Suppressor macrophage (primary cell): ENCODE measurements at regions not wholly inside any gene's neighbourhood (a gene's known extent, or its start where the extent isn't known, plus 50 kb on each side); places are given as distances from the start of the nearest gene placed in this dataset.
"Not testable (repeated sequence)": the region's sequence is repeated elsewhere in the genome, so short reads cannot be mapped to it uniquely, and the experiment has no call there.

Experiments used
- DNase-seq, 4 experiments: peaks; one replicate each; pipeline ENCODE4 v3.0.0-alpha.2; 2020 to 2022

- DNase-seq, result no peak
Measured at GRCh38 chr5:51034222-51034901, 348.9 kb upstream of the ISL1 start.

GRCh38 chr5:51039424-51040329 lies 343.6 kb upstream of the ISL1 start:
- DNase-seq, result no peak

- DNase-seq, result no peak
Measured at GRCh38 chr5:51043745-51044144, 339.5 kb upstream of the ISL1 start.

- DNase-seq, result no peak
Measured at GRCh38 chr5:51047369-51047768, 335.9 kb upstream of the ISL1 start.

- DNase-seq, result no peak
Measured at GRCh38 chr5:51053361-51053760, 329.9 kb upstream of the ISL1 start.

GRCh38 chr5:51060953-51061352 lies 322.3 kb upstream of the ISL1 start:
- DNase-seq, result no peak

- DNase-seq, result no peak
Measured at GRCh38 chr5:51072937-51073336, 310.3 kb upstream of the ISL1 start.

- no peak for DNase-seq
Measured at GRCh38 chr5:51082741-51083140, 300.5 kb upstream of the ISL1 start.

GRCh38 chr5:51091816-51092215 lies 291.4 kb upstream of the ISL1 start:
- DNase-seq, result no peak

GRCh38 chr5:51095486-51095885 lies 287.8 kb upstream of the ISL1 start:
- DNase-seq, result no peak

GRCh38 chr5:51096859-51097258 lies 286.4 kb upstream of the ISL1 start:
- no peak for DNase-seq

GRCh38 chr5:51099173-51099853 lies 283.9 kb upstream of the ISL1 start:
- DNase-seq, result no peak

GRCh38 chr5:51104556-51104955 lies 278.7 kb upstream of the ISL1 start:
- no peak for DNase-seq

- DNase-seq, result no peak
Measured at GRCh38 chr5:51109786-51110410, 273.4 kb upstream of the ISL1 start.

- no peak for DNase-seq
Measured at GRCh38 chr5:51131266-51131665, 252.0 kb upstream of the ISL1 start.

GRCh38 chr5:51138164-51138563 lies 245.1 kb upstream of the ISL1 start:
- no peak for DNase-seq

- no peak for DNase-seq
Measured at GRCh38 chr5:51148437-51148836, 234.8 kb upstream of the ISL1 start.

GRCh38 chr5:51156222-51156621 lies 227.0 kb upstream of the ISL1 start:
- no peak for DNase-seq

- DNase-seq, result no peak
Measured at GRCh38 chr5:51156838-51157237, 226.4 kb upstream of the ISL1 start.

GRCh38 chr5:51159164-51159563 lies 224.1 kb upstream of the ISL1 start:
- DNase-seq, result no peak

- no peak for DNase-seq
Measured at GRCh38 chr5:51159606-51160005, 223.6 kb upstream of the ISL1 start.

GRCh38 chr5:51162245-51162644 lies 221.0 kb upstream of the ISL1 start:
- DNase-seq, result no peak

- DNase-seq, result not testable (repeated sequence)
Measured at GRCh38 chr5:51165621-51166020, 217.6 kb upstream of the ISL1 start.
